Effector memory CD8-positive, alpha-beta T cell (primary cell): ENCODE measurements at regions not wholly inside any gene's neighbourhood (a gene's known extent, or its start where the extent isn't known, plus 50 kb on each side); places are given as distances from the start of the nearest gene placed in this dataset.

ENCODE experiments used
- ATAC-seq: fragments of 150-1000 bp; cut with Tn5 transposase; replicated peaks from 2 replicates; pipeline ENCODE4 v1.10.0; 2021; ENCODE audit warnings: mild to moderate bottlenecking, moderate library complexity
- DNase-seq, 3 experiments: peaks; one replicate each; pipeline ENCODE4 v3.0.0; 2021
- H3K27ac Mint-ChIP-seq, 2 donors: one replicate each; pipeline ENCODE4 v1.8.0; 2022; ENCODE audit warnings: mild to moderate bottlenecking in 2 of 2, mixed read lengths in 2 of 2, moderate library complexity in 2 of 2
- H3K27me3 Mint-ChIP-seq, 2 donors: one replicate each; pipeline ENCODE4 v1.8.0; 2022; ENCODE audit warnings: mixed read lengths in 2 of 2
- H3K36me3 Mint-ChIP-seq: one replicate; pipeline ENCODE4 v1.8.0; 2022; ENCODE audit warnings: mild to moderate bottlenecking, moderate library complexity, mixed read lengths; ENCODE audit not compliant: insufficient read depth
- H3K4me1 Mint-ChIP-seq, 2 donors: one replicate each; pipeline ENCODE4 v1.8.0; 2022; ENCODE audit warnings: low read depth in 2 of 2, mixed read lengths in 2 of 2
- H3K4me3 Mint-ChIP-seq, 2 donors: one replicate each; pipeline ENCODE4 v1.8.0; 2022; ENCODE audit warnings: mild to moderate bottlenecking in 2 of 2, mixed read lengths in 2 of 2, moderate library complexity in 2 of 2
- H3K9me3 Mint-ChIP-seq, 2 donors: one replicate each; pipeline ENCODE4 v1.8.0; 2022; ENCODE audit warnings: mixed read lengths in 2 of 2

DNA sequence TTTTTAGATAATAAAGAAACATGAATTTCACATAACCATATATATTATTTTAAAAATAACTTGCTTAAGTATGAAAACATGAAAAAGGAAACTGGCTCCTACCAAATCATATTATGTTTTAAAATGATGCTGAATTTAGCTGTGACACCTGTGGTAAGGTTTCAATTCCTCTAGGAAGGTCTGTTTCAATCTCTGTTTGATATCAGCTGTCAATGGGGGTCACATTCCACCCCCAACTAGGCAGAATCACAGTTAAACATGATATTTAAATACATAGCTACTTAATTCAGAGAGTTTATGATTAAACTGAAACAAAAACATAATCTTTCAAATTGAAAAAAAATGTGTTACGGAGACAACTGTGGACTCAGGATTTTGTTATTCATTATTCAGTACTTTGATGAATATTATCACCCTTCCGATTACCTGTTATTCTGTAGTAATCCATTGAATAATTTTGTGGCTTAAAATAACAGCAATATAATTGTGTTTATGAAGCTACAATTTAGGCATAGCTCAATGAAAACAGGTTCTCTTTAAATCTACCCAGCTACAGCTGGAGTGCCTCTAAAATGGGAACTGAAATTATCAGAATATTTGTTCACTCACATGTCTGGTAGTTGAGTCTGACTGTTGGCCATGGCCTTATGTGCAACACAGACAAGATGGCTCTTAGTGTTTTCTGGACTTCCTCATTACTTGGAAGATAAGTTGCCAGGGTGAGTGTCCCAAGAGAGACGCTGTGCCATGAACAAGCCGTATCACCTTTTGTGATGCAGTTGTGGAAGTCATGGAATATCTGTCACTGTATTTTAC is 244.6 kb upstream of the ANO3 start:
- DNase-seq, result no peak
- H3K27me3 Mint-ChIP-seq, result no peaks in the 10 kb centered on the region
- peaks cover 3 to 8% of the 10 kb centered on the region in 2 donors for H3K9me3 Mint-ChIP-seq
- H3K36me3 Mint-ChIP-seq, result no peaks in the 10 kb centered on the region
- H3K4me3 Mint-ChIP-seq, result no peak overlapping the region
- no peak overlapping the region for H3K27ac Mint-ChIP-seq
- H3K4me1 Mint-ChIP-seq, result no peaks in the 10 kb centered on the region
- ATAC-seq, result no peak

- H3K4me3 Mint-ChIP-seq, result no peak overlapping the region
Measured at GRCh38 chr11:26088391-26088790, 243.5 kb upstream of the ANO3 start.

GRCh38 chr11:26090651-26091050 is 241.3 kb upstream of the ANO3 start:
- ATAC-seq (no peak), DNase-seq (no peak)
- H3K27ac Mint-ChIP-seq, result no peak overlapping the region
- peaks cover 9 to 14% of the 10 kb centered on the region in 2 donors for H3K9me3 Mint-ChIP-seq
- H3K36me3 Mint-ChIP-seq, result no peaks in the 10 kb centered on the region
- no peaks in the 10 kb centered on the region for H3K4me1 Mint-ChIP-seq
- no peak overlapping the region for H3K4me3 Mint-ChIP-seq
- H3K27me3 Mint-ChIP-seq, result no peaks in the 10 kb centered on the region

More at GRCh38 chr11:26088391-26088790, 243.5 kb upstream of the ANO3 start:
- H3K27ac Mint-ChIP-seq, result no peak overlapping the region
- DNase-seq (no peak), ATAC-seq (no peak)
- H3K36me3 Mint-ChIP-seq, result no peaks in the 10 kb centered on the region
- no peaks in the 10 kb centered on the region for H3K27me3 Mint-ChIP-seq
- no peaks in the 10 kb centered on the region for H3K4me1 Mint-ChIP-seq
- H3K9me3 Mint-ChIP-seq, result peaks cover 4 to 7% of the 10 kb centered on the region in 2 donors

GRCh38 chr11:26093206-26093605 is 238.7 kb upstream of the ANO3 start:
- Mint-ChIP-seq H3K36me3 (no peaks in the 10 kb centered on the region), H3K27me3 (no peaks in the 10 kb centered on the region), H3K27ac (no peak overlapping the region), H3K4me1 (no peaks in the 10 kb centered on the region), H3K9me3 (peaks cover 9 to 14% of the 10 kb centered on the region in 2 donors), H3K4me3 (no peak overlapping the region)
- DNase-seq (no peak), ATAC-seq (no peak)

DNA sequence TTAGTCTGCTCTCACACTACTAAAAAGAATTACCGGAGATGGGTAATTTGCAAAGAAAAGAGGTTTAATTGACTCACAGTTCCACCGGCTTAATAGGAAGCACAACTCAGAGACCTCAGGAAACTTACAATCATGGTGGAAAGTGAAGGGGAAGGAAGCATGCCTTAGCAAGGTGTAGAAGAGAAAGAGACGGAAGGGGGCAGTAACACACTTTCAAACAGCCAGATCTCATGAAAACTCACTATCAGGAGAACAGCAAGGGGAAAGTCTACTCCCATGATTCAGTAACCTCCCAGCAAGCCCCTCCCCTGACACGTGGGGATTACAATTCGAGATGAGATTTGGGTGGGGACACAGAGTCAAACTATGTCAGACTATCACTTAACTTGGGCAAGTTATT is 236.6 kb upstream of the ANO3 start:
- Mint-ChIP-seq H3K4me3 (no peak overlapping the region), H3K27me3 (no peaks in the 10 kb centered on the region), H3K4me1 (no peaks in the 10 kb centered on the region), H3K9me3 (peaks cover 7 to 9% of the 10 kb centered on the region in 2 donors), H3K36me3 (no peaks in the 10 kb centered on the region), H3K27ac (no peak overlapping the region)
- ATAC-seq, result no peak
- DNase-seq, result no peak

GRCh38 chr11:26096451-26096850 is 235.5 kb upstream of the ANO3 start:
- Mint-ChIP-seq H3K9me3 (peaks cover 7 to 8% of the 10 kb centered on the region in 2 donors), H3K4me3 (no peak overlapping the region), H3K4me1 (no peaks in the 10 kb centered on the region), H3K36me3 (no peaks in the 10 kb centered on the region), H3K27me3 (no peaks in the 10 kb centered on the region), H3K27ac (no peak overlapping the region)
- ATAC-seq, result no peak
- DNase-seq, result no peak

GRCh38 chr11:26102325-26102724 is 229.6 kb upstream of the ANO3 start:
- no peaks in the 10 kb centered on the region for H3K4me1 Mint-ChIP-seq
- H3K27me3 Mint-ChIP-seq, result no peaks in the 10 kb centered on the region

GRCh38 chr11:26105762-26106423 is 226.0 kb upstream of the ANO3 start:
- H3K9me3 Mint-ChIP-seq, result peaks cover 7 to 11% of the 10 kb centered on the region in 2 donors
- no peaks in the 10 kb centered on the region for H3K36me3 Mint-ChIP-seq
- ATAC-seq, result no peak
- H3K4me1 Mint-ChIP-seq, result no peaks in the 10 kb centered on the region
- no peak overlapping the region for H3K4me3 Mint-ChIP-seq
- DNase-seq, result no peak
- no peaks in the 10 kb centered on the region for H3K27me3 Mint-ChIP-seq
- no peak overlapping the region for H3K27ac Mint-ChIP-seq

More at GRCh38 chr11:26102325-26102724, 229.6 kb upstream of the ANO3 start:
- H3K9me3 Mint-ChIP-seq, result peaks cover 7 to 14% of the 10 kb centered on the region in 2 donors
- H3K27ac Mint-ChIP-seq, result no peak overlapping the region
- no peaks in the 10 kb centered on the region for H3K36me3 Mint-ChIP-seq
- no peak for ATAC-seq
- H3K4me3 Mint-ChIP-seq, result no peak overlapping the region
- DNase-seq, result no peak

GRCh38 chr11:26106726-26107125 is 225.2 kb upstream of the ANO3 start:
- no peaks in the 10 kb centered on the region for H3K27me3 Mint-ChIP-seq
- no peaks in the 10 kb centered on the region for H3K36me3 Mint-ChIP-seq
- DNase-seq (no peak), ATAC-seq (no peak)
- H3K27ac Mint-ChIP-seq, result no peak overlapping the region
- no peaks in the 10 kb centered on the region for H3K4me1 Mint-ChIP-seq
- H3K9me3 Mint-ChIP-seq, result peaks cover 7 to 11% of the 10 kb centered on the region in 2 donors
- no peak overlapping the region for H3K4me3 Mint-ChIP-seq

- Mint-ChIP-seq H3K4me3 (no peak overlapping the region), H3K27ac (no peak overlapping the region), H3K9me3 (peaks cover 5 to 7% of the 10 kb centered on the region in 2 donors), H3K4me1 (no peaks in the 10 kb centered on the region), H3K36me3 (peaks cover 3% of the 10 kb centered on the region), H3K27me3 (no peaks in the 10 kb centered on the region)
- no peak for ATAC-seq
- no peak for DNase-seq
Measured at GRCh38 chr11:26109658-26110368, 222.1 kb upstream of the ANO3 start.

GRCh38 chr11:26112264-26112663 is 219.7 kb upstream of the ANO3 start:
- no peak for ATAC-seq
- DNase-seq, result no peak
- no peaks in the 10 kb centered on the region for H3K4me1 Mint-ChIP-seq
- peaks cover 3% of the 10 kb centered on the region for H3K36me3 Mint-ChIP-seq
- no peak overlapping the region for H3K4me3 Mint-ChIP-seq
- H3K9me3 Mint-ChIP-seq, result peaks cover 3 to 14% of the 10 kb centered on the region in 2 donors
- H3K27me3 Mint-ChIP-seq, result no peaks in the 10 kb centered on the region
- no peak overlapping the region for H3K27ac Mint-ChIP-seq

DNA sequence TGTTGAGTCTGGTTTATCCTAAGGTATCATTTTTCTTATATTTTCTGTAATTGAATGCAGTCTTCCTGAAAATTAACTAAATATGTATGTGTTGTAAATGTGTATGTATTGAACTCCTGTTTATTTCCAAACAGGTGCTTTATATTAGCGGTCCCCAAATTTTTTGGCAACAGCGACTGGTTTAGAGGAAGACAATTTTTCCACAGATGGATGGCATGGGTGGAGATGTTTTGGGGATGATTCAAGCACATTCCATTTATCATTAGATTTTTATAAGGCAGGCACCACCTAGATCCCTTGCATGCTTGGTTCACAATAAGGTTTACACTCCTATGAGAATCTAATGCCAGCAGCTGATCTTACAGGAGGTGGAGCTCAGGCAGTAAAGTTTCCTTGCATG is 210.5 kb upstream of the ANO3 start:
- DNase-seq, result no peak
- Mint-ChIP-seq H3K4me1 (no peaks in the 10 kb centered on the region), H3K36me3 (no peaks in the 10 kb centered on the region), H3K27ac (no peak overlapping the region), H3K4me3 (no peak overlapping the region), H3K9me3 (peaks cover 0 to 3% of the 10 kb centered on the region in 2 donors), H3K27me3 (no peaks in the 10 kb centered on the region)
- ATAC-seq, result no peak

- DNase-seq (no peak), ATAC-seq (no peak)
- no peaks in the 10 kb centered on the region for H3K4me1 Mint-ChIP-seq
- no peaks in the 10 kb centered on the region for H3K27me3 Mint-ChIP-seq
- H3K27ac Mint-ChIP-seq, result no peak overlapping the region
- peaks cover 6 to 10% of the 10 kb centered on the region in 2 donors for H3K9me3 Mint-ChIP-seq
- H3K36me3 Mint-ChIP-seq, result no peaks in the 10 kb centered on the region
- H3K4me3 Mint-ChIP-seq, result no peak overlapping the region
Measured at GRCh38 chr11:26126741-26127140, 205.2 kb upstream of the ANO3 start.
